DMS153 treated with DMSO at 0.1 percent for 48 hours (cell line): ENCODE measurements at regions not wholly inside any gene's neighbourhood (a gene's known extent, or its start where the extent isn't known, plus 50 kb on each side); places are given as distances from the start of the nearest gene placed in this dataset.
"Not testable (repeated sequence)": the region's sequence is repeated elsewhere in the genome, so short reads cannot be mapped to it uniquely, and the experiment has no call there.

Experiments used
- DNase-seq: peaks from one replicate; lab custom pipeline; 2025; ENCODE audit not compliant: unreplicated experiment; lab: John Stamatoyannopoulos, UW

DNA sequence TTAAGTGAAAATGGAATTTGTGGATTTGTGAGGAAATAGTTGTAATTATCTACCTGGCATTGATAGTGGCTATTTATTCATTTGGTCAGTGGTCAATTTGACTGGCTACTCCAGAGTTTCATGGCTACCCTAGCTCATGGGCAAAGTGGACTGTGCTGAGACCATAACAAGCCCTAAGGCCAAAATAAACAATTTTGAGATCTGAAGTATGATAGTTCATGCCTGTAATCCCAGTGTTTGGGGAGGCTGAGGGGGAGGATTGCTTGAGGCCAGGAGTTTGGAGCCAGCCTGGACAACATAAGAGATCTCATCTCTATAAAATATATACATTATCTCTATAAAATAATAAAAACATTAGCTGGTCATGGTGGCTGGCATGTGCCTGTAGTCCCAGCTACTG is 311.7 kb downstream of the HIVEP2 start:
- DNase-seq: no peak

- DNase-seq: no peak
Observed at GRCh38 chr6:142635130-142635529, 309.8 kb downstream of the HIVEP2 start.

GRCh38 chr6:142637624-142638351 is 307.2 kb downstream of the HIVEP2 start:
- no peak for DNase-seq

- no peak for DNase-seq
Observed at GRCh38 chr6:142642651-142643050, 302.3 kb downstream of the HIVEP2 start.

DNA sequence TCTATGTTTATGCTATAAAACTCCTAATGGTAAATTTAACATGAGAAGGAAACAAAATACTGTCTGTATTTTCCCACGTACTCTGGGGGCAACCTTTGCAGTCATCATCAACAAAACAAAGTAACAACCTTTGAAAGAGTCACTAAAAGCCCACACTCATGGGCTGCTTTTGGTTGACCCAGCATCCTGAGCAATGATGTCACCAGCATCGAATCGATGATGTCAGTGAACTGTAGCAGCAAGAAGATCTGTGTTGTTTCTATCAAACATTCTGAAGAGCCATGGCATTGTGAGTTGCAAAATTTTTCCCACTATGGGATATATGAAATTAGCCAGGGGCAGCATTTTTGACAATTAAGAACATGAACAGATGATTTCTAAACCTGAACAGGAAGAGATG is 300.1 kb downstream of the HIVEP2 start:
- no peak for DNase-seq

DNA sequence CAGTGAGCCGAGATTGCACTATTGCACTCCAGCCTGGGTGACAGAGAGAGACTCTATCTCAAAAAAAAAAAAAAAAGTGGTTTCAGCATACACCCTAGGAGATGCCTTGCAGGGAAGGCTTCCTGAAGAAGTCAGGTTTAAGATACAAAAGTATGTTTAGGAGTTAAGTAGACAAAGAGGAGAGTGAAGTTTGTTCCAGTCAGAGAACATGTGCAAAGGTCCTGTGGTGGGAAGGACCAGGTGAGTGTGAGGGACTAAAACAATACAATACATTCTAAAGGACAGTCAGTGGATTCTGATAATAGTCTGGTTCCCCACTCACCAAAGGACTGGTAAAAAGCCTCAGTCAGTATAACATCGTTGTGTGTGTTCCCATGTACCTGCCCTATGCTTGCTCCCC is 299.3 kb downstream of the HIVEP2 start:
- no peak for DNase-seq

DNA sequence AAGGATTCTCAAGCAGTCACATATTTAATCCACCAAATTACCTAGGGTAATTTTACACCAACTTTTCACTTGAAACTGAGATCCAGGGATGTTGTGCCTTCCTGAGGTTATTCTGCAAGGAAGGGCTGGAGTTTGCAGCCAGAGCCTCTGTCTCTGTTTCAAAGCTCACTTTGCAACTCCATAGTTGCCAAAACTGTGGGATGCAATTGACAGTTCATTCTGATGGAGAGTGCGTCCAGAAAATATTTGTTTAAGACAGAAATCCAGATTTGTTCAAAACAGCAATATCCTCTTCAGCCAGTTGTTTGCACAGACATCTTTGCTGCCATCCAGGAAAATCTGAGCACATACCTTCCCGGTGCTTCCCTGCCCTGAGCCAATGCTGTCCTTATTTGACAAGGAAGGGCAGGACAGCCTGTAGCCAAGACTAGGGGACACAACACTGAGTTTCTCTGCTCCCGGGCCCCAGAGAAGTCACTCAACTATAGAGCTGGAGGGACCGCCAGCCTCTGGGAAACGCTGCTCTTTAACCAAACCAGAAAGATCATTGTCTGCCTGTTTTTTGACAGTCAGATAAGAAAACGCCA is 297.4 kb downstream of the HIVEP2 start:
- no peak for DNase-seq

GRCh38 chr6:142648036-142648451 is 296.9 kb downstream of the HIVEP2 start:
- DNase-seq: no peak

GRCh38 chr6:142648526-142648925 is 296.4 kb downstream of the HIVEP2 start:
- no peak for DNase-seq

GRCh38 chr6:142649438-142650234 is 295.3 kb downstream of the HIVEP2 start:
- DNase-seq: not testable (repeated sequence)

DNA sequence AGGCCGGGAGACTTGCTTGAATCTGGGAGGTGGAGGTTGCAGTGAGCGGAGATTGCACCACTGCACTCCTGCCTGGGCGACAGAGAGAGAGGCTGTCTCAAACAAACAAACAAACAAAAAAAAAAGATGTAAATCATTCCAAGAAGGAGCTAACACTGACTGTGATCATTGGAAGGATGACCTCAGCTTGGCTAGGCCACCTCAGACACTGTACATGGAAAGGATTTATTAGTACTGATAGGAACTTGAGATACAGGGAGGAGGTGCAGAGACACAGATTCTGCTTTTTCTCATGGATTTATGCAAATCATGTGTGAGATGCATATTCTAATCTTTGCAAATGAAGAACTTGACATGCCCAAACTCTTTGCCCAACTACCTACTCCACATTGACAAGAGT is 293.6 kb downstream of the HIVEP2 start:
- DNase-seq: no peak

- DNase-seq: no peak
Observed at GRCh38 chr6:142653710-142654420, 291.1 kb downstream of the HIVEP2 start.

DNA sequence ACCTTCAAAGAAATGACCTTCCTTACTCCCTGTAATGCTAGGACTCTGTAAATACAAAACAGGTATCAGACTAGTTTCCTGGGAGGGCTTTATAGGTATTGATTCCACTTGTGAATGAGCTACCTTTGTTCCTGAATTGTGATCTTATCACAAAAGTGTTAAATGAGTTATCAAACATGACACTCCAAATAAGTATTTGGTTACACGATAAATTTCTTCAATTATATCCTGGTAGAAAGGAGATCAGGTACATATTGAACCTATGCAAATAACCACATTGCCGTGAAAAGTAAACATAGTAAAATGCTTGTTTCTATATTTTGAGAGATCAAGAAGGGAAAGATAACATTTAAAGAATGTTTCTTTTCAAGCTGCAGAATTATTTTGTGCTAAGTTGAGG is 285.3 kb downstream of the HIVEP2 start:
- no peak for DNase-seq

GRCh38 chr6:142665393-142665792 is 279.6 kb downstream of the HIVEP2 start:
- DNase-seq: no peak

GRCh38 chr6:142666599-142667185 is 278.3 kb downstream of the HIVEP2 start:
- no peak for DNase-seq

GRCh38 chr6:142669471-142670351 is 275.3 kb downstream of the HIVEP2 start:
- no peak for DNase-seq

DNA sequence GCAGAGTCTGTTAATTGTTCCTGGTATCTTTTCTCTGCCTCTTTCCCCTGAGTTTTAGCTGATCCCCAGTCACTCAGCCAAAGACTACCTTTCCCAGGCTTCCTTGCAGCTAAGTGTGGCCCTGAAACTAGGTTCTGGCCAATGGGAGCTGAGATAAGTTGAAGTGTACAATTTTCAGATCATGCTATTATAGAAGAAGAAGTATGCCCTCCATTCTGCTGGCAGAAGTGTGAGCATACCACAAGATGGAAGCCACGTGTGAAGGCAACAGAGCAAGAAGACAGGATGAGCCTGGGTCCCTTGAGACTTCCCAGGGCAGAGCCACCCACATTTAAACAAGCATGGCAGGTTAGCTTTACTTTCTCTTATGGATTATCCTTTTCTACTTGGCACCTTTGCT is 273.2 kb downstream of the HIVEP2 start:
- DNase-seq: no peak

- no peak for DNase-seq
Observed at GRCh38 chr6:142675517-142675916, 269.5 kb downstream of the HIVEP2 start.

- DNase-seq: no peak
Observed at GRCh38 chr6:142676027-142676443, 268.9 kb downstream of the HIVEP2 start.

DNA sequence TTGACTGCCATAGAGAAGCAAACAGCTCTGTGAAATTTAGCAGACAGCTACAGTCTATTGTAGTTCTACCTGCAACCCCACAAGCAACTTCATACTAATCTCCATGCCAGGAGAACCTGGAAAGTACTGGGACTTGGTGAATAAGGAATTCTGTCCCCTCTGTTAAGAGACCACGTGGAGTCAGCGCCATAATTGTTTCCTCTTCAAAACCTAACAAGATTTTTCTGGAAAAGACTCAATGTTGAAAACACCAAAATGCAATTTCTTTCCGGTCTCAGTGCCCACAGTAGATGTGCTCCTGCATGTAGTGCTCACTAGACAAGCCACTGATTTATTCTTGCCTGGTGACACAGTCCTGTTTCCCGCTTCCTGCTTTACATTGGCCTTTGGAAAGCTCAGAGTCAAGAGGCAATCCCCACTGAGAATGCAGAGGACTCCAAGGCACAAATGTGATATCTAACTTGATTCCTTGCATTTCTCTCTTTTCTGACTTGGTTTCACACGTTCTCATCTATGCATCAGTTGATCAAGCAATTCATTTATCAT is 268.3 kb downstream of the HIVEP2 start:
- DNase-seq: no peak
